CD14-positive monocyte (primary cell): ENCODE measurements at regions not wholly inside any gene's neighbourhood (a gene's known extent, or its start where the extent isn't known, plus 50 kb on each side); places are given as distances from the start of the nearest gene placed in this dataset.
"Not testable (repeated sequence)": the region's sequence is repeated elsewhere in the genome, so short reads cannot be mapped to it uniquely, and the experiment has no call there.

Experiments used
- DNase-seq, 3 donors: peaks; one replicate each; pipeline ENCODE4 v3.0.0-alpha.2; 2011 to 2022
- H2AFZ ChIP-seq: 2 replicates; pipeline ENCODE4 v1.6.0; 2012; ENCODE audit warnings: mild to moderate bottlenecking, low read depth, low read length, inconsistent platforms; ENCODE audit not compliant: insufficient read depth, poor library complexity, severe bottlenecking
- H3K27ac ChIP-seq, 2 donors: 1 replicate in 1 of 2; 2 replicates in 1 of 2; pipeline ENCODE4 v1.5.1; 2012 to 2013; ENCODE audit warnings: low read length in 2 of 2, control low read depth in 1 of 2, inconsistent platforms in 1 of 2, low read depth in 1 of 2, mild to moderate bottlenecking in 1 of 2
- H3K27me3 ChIP-seq, 2 donors: one replicate each; pipeline versions ENCODE4 v1.6.0 to v1.6.1; 2011 to 2013; ENCODE audit warnings: low read length in 2 of 2; ENCODE audit not compliant: control insufficient read depth in 2 of 2, insufficient read depth in 2 of 2
- H3K36me3 ChIP-seq, 2 donors: replicated peaks in 1 of 2; 1 replicate in 1 of 2; 2 replicates in 1 of 2; pipeline versions ENCODE4 v1.5.1 to v1.6.1; 2012 to 2013; ENCODE audit warnings: low read length in 2 of 2, control low read depth in 1 of 2, inconsistent platforms in 1 of 2, mild to moderate bottlenecking in 1 of 2; ENCODE audit not compliant: insufficient read depth in 2 of 2, control insufficient read depth in 1 of 2
- H3K4me1 ChIP-seq, 2 donors: 1 replicate in 1 of 2; 2 replicates in 1 of 2; pipeline versions ENCODE4 v1.5.1 to v1.6.1; 2012 to 2013; ENCODE audit warnings: low read length in 2 of 2, control low read depth in 1 of 2, inconsistent platforms in 1 of 2, mild to moderate bottlenecking in 1 of 2, moderate library complexity in 1 of 2; ENCODE audit not compliant: insufficient read depth in 2 of 2, control insufficient read depth in 1 of 2
- H3K4me2 ChIP-seq: replicated peaks from 2 replicates; pipeline ENCODE3; 2012; ENCODE audit warnings: low read length, moderate library complexity, mild to moderate bottlenecking; ENCODE audit not compliant: poor library complexity, severe bottlenecking; ENCODE audit errors: extremely low read depth
- H3K4me3 ChIP-seq, 3 experiments: fragments of 200-600 bp in 1 of 3; sonication (generic) in 1 of 3; replicated peaks in 1 of 3; 1 replicate in 2 of 3; 2 replicates in 1 of 3; pipeline ENCODE4 v1.5.1; 2011 to 2013; ENCODE audit warnings: low read length in 3 of 3, mild to moderate bottlenecking in 3 of 3, control low read depth in 2 of 3, low read depth in 2 of 3, inconsistent platforms in 1 of 3, moderate library complexity in 1 of 3
- H3K79me2 ChIP-seq: 2 replicates; pipeline ENCODE4 v1.6.0; 2012; ENCODE audit warnings: mild to moderate bottlenecking, control low read depth, inconsistent platforms, low read length, moderate library complexity; ENCODE audit not compliant: insufficient read depth
- H3K9ac ChIP-seq: 2 replicates; pipeline ENCODE4 v1.6.0; 2017; ENCODE audit warnings: low read length, mild to moderate bottlenecking; ENCODE audit not compliant: insufficient read depth, poor library complexity, severe bottlenecking
- H3K9me3 ChIP-seq, 2 donors: replicated peaks in 1 of 2; 1 replicate in 1 of 2; 2 replicates in 1 of 2; pipeline versions ENCODE4 v1.5.1 to v1.6.1; 2012 to 2013; ENCODE audit warnings: low read length in 2 of 2, control low read depth in 1 of 2; ENCODE audit not compliant: control insufficient read depth in 1 of 2, insufficient read depth in 1 of 2
- H4K20me1 ChIP-seq: 2 replicates; pipeline ENCODE4 v1.6.0; 2012; ENCODE audit warnings: mild to moderate bottlenecking, low read length, control low read depth, moderate library complexity; ENCODE audit not compliant: insufficient read depth
- H3K27ac Mint-ChIP-seq, 7 donors: one replicate each; pipeline ENCODE4 v1.8.0; 2020; ENCODE audit warnings: mild to moderate bottlenecking in 7 of 7, mixed read lengths in 7 of 7, moderate library complexity in 6 of 7, inconsistent platforms in 2 of 7
- H3K27me3 Mint-ChIP-seq, 3 donors: one replicate each; pipeline ENCODE4 v1.8.0; 2021 to 2022; ENCODE audit warnings: low read depth in 3 of 3, mild to moderate bottlenecking in 3 of 3, mixed read lengths in 3 of 3, moderate library complexity in 3 of 3, inconsistent platforms in 1 of 3
- H3K36me3 Mint-ChIP-seq, 2 donors: one replicate each; pipeline ENCODE4 v1.8.0; 2020; ENCODE audit warnings: mixed read lengths in 2 of 2, inconsistent platforms in 1 of 2, mild to moderate bottlenecking in 1 of 2
- H3K4me1 Mint-ChIP-seq: one replicate; pipeline ENCODE4 v1.8.0; 2020; ENCODE audit warnings: mild to moderate bottlenecking, mixed read lengths
- H3K4me3 Mint-ChIP-seq, 2 donors: one replicate each; pipeline ENCODE4 v1.8.0; 2020; ENCODE audit warnings: mild to moderate bottlenecking in 2 of 2, mixed read lengths in 2 of 2, moderate library complexity in 1 of 2
- H3K9me3 Mint-ChIP-seq, 7 donors: one replicate each; pipeline ENCODE4 v1.8.0; 2020 to 2022; ENCODE audit warnings: mixed read lengths in 7 of 7, mild to moderate bottlenecking in 6 of 7, moderate library complexity in 6 of 7, inconsistent platforms in 2 of 7
- CTCF ChIP-seq: fragments of 200-600 bp; IDR thresholded peaks from one replicate; pipeline ENCODE4 v1.8.0; 2022; ENCODE audit warnings: antibody characterized with exemption, mild to moderate bottlenecking
- WGBS: methylation state at CpG from one replicate; pipeline ENCODE4 v1.1.5; 2013; ENCODE audit warnings: missing lambda C conversion rate; ENCODE audit not compliant: insufficient coverage; 5-methylcytosine and 5-hydroxymethylcytosine counted together
- intact Hi-C, 2 donors: fragments of 100-400 bp; cut with micrococcal nuclease; formaldehyde crosslinking; loops; one replicate each; pipeline versions ENCODE4 v1.15.0 to v1.15.1; 2023

GRCh38 chr7:46752881-46753366 lies 829.0 kb downstream of the TNS3 start:
- intact Hi-C loops = no loop called here
- H3K79me2 ChIP-seq = no peaks in the 10 kb centered on the region
- H3K9me3 ChIP-seq = peaks cover 0 to 2% of the 10 kb centered on the region in 2 donors
- H3K9ac ChIP-seq = no peak overlapping the region
- H3K4me2 ChIP-seq = no peak overlapping the region
- Mint-ChIP-seq H3K36me3 (no peaks in the 10 kb centered on the region), H3K4me1 (no peaks in the 10 kb centered on the region), H3K27me3 (peaks cover 0 to 3% (median 0%) of the 10 kb centered on the region in 3 donors), H3K9me3 (peaks cover 0 to 7% (median 3%) of the 10 kb centered on the region in 7 donors), H3K4me3 (no peak overlapping the region), H3K27ac (no peak overlapping the region)
- H2AFZ ChIP-seq = no peak overlapping the region
- no peak for TF ChIP-seq CTCF
- no peaks in the 10 kb centered on the region for H3K4me1 ChIP-seq
- DNase-seq = no peak
- no peaks in the 10 kb centered on the region for H4K20me1 ChIP-seq
- H3K4me3 ChIP-seq = no peak overlapping the region
- WGBS = 30% methylated on average over 2 of the region's 3 CpGs
- no peaks in the 10 kb centered on the region for H3K36me3 ChIP-seq
- no peak overlapping the region for H3K27ac ChIP-seq
- no peaks in the 10 kb centered on the region for H3K27me3 ChIP-seq

DNA sequence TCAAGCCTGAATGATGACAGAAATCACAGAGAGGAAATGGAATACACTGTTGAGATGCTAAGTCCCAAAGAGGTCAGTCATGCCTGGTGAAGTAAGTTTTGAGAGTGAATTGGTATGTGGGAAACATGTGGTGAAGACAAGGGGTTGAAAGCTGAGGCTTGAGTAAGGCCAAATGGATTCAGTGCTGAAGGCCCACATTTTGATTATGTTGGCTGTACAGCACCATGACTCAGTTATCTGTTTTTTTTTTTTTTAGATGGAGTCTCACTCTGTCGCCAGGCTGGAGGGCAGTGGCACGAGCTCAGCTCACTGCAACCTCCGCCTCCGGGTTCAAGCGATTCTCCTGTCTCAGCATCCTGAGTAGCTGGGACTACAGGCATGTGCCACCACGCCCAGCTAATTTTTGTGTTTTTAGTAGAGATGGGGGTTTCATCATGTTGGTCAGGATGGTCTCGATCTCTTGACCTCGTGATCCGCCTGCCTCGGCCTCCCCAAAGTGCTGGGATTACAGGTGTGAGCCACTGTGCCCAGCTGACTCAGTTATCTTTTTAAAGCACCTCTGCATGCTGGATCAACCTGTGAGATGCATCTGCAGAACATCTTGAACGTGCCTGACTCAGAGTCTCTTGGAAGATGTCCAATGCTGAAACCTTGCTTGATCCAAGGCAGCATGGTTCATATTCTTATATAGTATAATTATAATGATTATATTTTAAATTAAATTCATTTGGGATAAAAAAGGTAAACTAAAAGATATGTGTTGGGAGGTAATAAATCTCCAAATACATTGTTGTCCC lies 829.8 kb downstream of the TNS3 start:
- WGBS = 92% methylated on average over 10 of the region's 11 CpGs
- H2AFZ ChIP-seq, H3K79me2 ChIP-seq, H3K4me2 ChIP-seq, H3K27ac Mint-ChIP-seq, H3K9me3 ChIP-seq, DNase-seq, H3K9me3 Mint-ChIP-seq, H3K27me3 Mint-ChIP-seq, H3K27me3 ChIP-seq, H3K4me1 Mint-ChIP-seq, H3K4me1 ChIP-seq, H3K36me3 ChIP-seq, H3K27ac ChIP-seq, H3K36me3 Mint-ChIP-seq, intact Hi-C loops, H3K9ac ChIP-seq, H3K4me3 Mint-ChIP-seq, H4K20me1 ChIP-seq, H3K4me3 ChIP-seq: not testable (repeated sequence)
